ENCODE measurements at regions not wholly inside any gene's neighbourhood (a gene's known extent, or its start where the extent isn't known, plus 50 kb on each side); places are given as distances from the start of the nearest gene placed in this dataset.

GRCh38 chr6:26743941-26744699 lies 84.6 kb upstream of the ZNF322 start:
- no peak for TF ChIP-seq CTCF (IDR thresholded peaks at IDR 0.05; ENCODE audit: low read depth, low read length)
- no peak for TF ChIP-seq POLR2A (IDR thresholded peaks at IDR 0.05; ENCODE audit: extremely low read depth, insufficient read length)

Data from NB4 (cell line).